ENCODE measurements at regions not wholly inside any gene's neighbourhood (a gene's known extent, or its start where the extent isn't known, plus 50 kb on each side); places are given as distances from the start of the nearest gene placed in this dataset.
"Not testable (repeated sequence)": the region's sequence is repeated elsewhere in the genome, so short reads cannot be mapped to it uniquely, and the experiment has no call there.

DNA sequence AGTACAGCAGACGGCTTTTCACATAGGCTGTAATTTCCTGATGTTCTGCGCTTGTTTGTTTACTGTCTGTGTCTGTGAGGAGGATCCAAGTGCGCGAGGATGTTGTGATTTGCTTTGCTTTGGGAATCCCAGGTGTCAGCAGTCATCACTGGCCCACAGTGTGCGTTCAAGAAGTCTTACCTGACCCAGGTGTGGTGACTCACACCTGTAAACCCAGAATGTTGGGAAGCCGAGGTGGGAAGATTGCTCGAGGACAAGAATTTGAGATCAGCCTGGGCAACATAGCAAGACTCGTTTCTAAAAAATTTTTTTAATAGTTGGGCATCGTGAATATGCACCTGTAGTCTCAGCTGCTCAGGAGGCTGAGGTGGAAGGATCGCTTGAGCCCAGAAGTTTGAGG lies 110.7 kb downstream of the CRLF3 start:
- TF ChIP-seq, protein P1, sequence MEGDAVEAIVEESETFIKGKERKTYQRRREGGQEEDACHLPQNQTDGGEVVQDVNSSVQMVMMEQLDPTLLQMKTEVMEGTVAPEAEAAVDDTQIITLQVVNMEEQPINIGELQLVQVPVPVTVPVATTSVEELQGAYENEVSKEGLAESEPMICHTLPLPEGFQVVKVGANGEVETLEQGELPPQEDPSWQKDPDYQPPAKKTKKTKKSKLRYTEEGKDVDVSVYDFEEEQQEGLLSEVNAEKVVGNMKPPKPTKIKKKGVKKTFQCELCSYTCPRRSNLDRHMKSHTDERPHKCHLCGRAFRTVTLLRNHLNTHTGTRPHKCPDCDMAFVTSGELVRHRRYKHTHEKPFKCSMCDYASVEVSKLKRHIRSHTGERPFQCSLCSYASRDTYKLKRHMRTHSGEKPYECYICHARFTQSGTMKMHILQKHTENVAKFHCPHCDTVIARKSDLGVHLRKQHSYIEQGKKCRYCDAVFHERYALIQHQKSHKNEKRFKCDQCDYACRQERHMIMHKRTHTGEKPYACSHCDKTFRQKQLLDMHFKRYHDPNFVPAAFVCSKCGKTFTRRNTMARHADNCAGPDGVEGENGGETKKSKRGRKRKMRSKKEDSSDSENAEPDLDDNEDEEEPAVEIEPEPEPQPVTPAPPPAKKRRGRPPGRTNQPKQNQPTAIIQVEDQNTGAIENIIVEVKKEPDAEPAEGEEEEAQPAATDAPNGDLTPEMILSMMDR (IDR thresholded peaks at IDR 0.05), result not testable (repeated sequence)
- not testable (repeated sequence) for TF ChIP-seq EP300 (IDR thresholded peaks at IDR 0.05)
